Small intestine (tissue), 7 donors: ENCODE measurements at regions not wholly inside any gene's neighbourhood (a gene's known extent, or its start where the extent isn't known, plus 50 kb on each side); places are given as distances from the start of the nearest gene placed in this dataset.
A peak's percentile ranks its signal among the peaks of the same experiment; 100 is the strongest.

Source experiments
- DNase-seq, 2 donors: peaks; one replicate each; pipeline versions ENCODE4 v3.0.0 to v3.0.0-alpha.2; 2013
- FAIRE-seq: peaks from 2 replicates; lab custom pipeline; 2012; peaks lifted over from hg19 to GRCh38; lab: Jason Lieb, UNC
- H3K27ac ChIP-seq, 3 donors: one replicate each; pipeline ENCODE4 v1.5.1; 2013; ENCODE audit warnings: low read length in 2 of 3, mild to moderate bottlenecking in 2 of 3, control low read depth in 1 of 3, inconsistent platforms in 1 of 3, low read depth in 1 of 3, moderate library complexity in 1 of 3
- H3K27me3 ChIP-seq, 3 donors: one replicate each; pipeline ENCODE4 v1.6.1; 2013; ENCODE audit warnings: low read length in 3 of 3, inconsistent platforms in 1 of 3; ENCODE audit not compliant: control insufficient read depth in 3 of 3, insufficient read depth in 3 of 3
- H3K36me3 ChIP-seq, 3 donors: one replicate each; pipeline ENCODE4 v1.6.1; 2013; ENCODE audit warnings: low read length in 3 of 3, inconsistent platforms in 1 of 3, low read depth in 1 of 3, mild to moderate bottlenecking in 1 of 3, moderate library complexity in 1 of 3; ENCODE audit not compliant: control insufficient read depth in 3 of 3, insufficient read depth in 2 of 3
- H3K4me1 ChIP-seq, 3 donors: one replicate each; pipeline ENCODE4 v1.6.1; 2013; ENCODE audit warnings: low read length in 2 of 3, inconsistent platforms in 1 of 3, low read depth in 1 of 3, mild to moderate bottlenecking in 1 of 3, moderate library complexity in 1 of 3; ENCODE audit not compliant: control insufficient read depth in 3 of 3, insufficient read depth in 2 of 3
- H3K4me3 ChIP-seq, 3 donors: one replicate each; pipeline ENCODE4 v1.5.1; 2013; ENCODE audit warnings: low read length in 3 of 3, control low read depth in 1 of 3, inconsistent platforms in 1 of 3, low read depth in 1 of 3, mild to moderate bottlenecking in 1 of 3, moderate library complexity in 1 of 3
- H3K9me3 ChIP-seq, 2 donors: one replicate each; pipeline ENCODE4 v1.6.1; 2013; ENCODE audit warnings: low read depth in 1 of 2, low read length in 1 of 2; ENCODE audit not compliant: control insufficient read depth in 2 of 2, insufficient read depth in 1 of 2
- WGBS, 3 donors: extraction: QIAGEN DNeasy Blood & Tissue Kit; methylation state at CpG; one replicate each; pipeline ENCODE4 v1.1.7; 2013; 5-methylcytosine and 5-hydroxymethylcytosine counted together
- donor health status: healthy with polysubstance abuse.
- donor health status: control.
- donor health status: control.
- donor health status: Bipolar disorder and iron deficiency.
- donor health status: healthy.

GRCh38 chr12:30439201-30439600 is 256.5 kb downstream of the IPO8 start:
- WGBS, 3 donors = 73 to 81% (median 80%) methylated on average over 4 of the region's 4 CpGs
- Histone ChIP-seq H3K36me3 (no peaks in the 10 kb centered on the region), H3K9me3 (no peaks in the 10 kb centered on the region), H3K4me1 (no peaks in the 10 kb centered on the region), H3K27me3 (no peaks in the 10 kb centered on the region), H3K4me3 (no peak overlapping the region), H3K27ac (no peak overlapping the region)
- FAIRE-seq = no peak
- DNase-seq = no peak

GRCh38 chr12:30438601-30439041 is 257.0 kb downstream of the IPO8 start:
- Histone ChIP-seq H3K4me3 (no peak overlapping the region), H3K36me3 (no peaks in the 10 kb centered on the region), H3K27ac (no peak overlapping the region), H3K27me3 (no peaks in the 10 kb centered on the region), H3K4me1 (no peaks in the 10 kb centered on the region), H3K9me3 (no peaks in the 10 kb centered on the region)
- DNase-seq = no peak
- FAIRE-seq = no peak
- WGBS, 3 donors = 53 to 69% (median 55%) methylated on average over 1 of the region's 1 CpG

GRCh38 chr12:30437616-30438015 is 258.1 kb downstream of the IPO8 start:
- DNase-seq (no peak), FAIRE-seq (no peak)
- H3K4me1 ChIP-seq = no peaks in the 10 kb centered on the region
- no peak overlapping the region for H3K4me3 ChIP-seq
- H3K9me3 ChIP-seq = no peaks in the 10 kb centered on the region
- no peaks in the 10 kb centered on the region for H3K36me3 ChIP-seq
- H3K27ac ChIP-seq = peak overlapping the region in 1 of 3 donors; percentile 89
- H3K27me3 ChIP-seq = no peaks in the 10 kb centered on the region

GRCh38 chr12:30437044-30437443 is 258.6 kb downstream of the IPO8 start:
- Histone ChIP-seq H3K27me3 (no peaks in the 10 kb centered on the region), H3K4me1 (no peaks in the 10 kb centered on the region), H3K4me3 (no peak overlapping the region), H3K27ac (peak overlapping the region in 1 of 3 donors; percentile 89), H3K9me3 (no peaks in the 10 kb centered on the region), H3K36me3 (no peaks in the 10 kb centered on the region)
- no peak for DNase-seq
- no peak for FAIRE-seq
- WGBS, 3 donors = 45 to 53% (median 53%) methylated on average over 5 of the region's 5 CpGs

GRCh38 chr12:30428098-30428497 is 267.6 kb downstream of the IPO8 start:
- H3K27ac ChIP-seq = no peak overlapping the region
- no peak for FAIRE-seq

GRCh38 chr12:30427555-30427954 is 268.1 kb downstream of the IPO8 start:
- H3K27ac ChIP-seq = no peak overlapping the region
- no peak for DNase-seq
- no peak overlapping the region for H3K4me3 ChIP-seq
- no peaks in the 10 kb centered on the region for H3K36me3 ChIP-seq
- 48 to 65% (median 58%) methylated on average over 1 of the region's 1 CpG for WGBS, 3 donors
- H3K9me3 ChIP-seq = peaks cover 0 to 17% of the 10 kb centered on the region in 2 donors
- H3K27me3 ChIP-seq = no peaks in the 10 kb centered on the region
- no peak for FAIRE-seq
- no peaks in the 10 kb centered on the region for H3K4me1 ChIP-seq

More at GRCh38 chr12:30428098-30428497, 267.6 kb downstream of the IPO8 start:
- 9 to 30% (median 13%) methylated on average over 1 of the region's 1 CpG for WGBS, 3 donors
- no peaks in the 10 kb centered on the region for H3K27me3 ChIP-seq
- DNase-seq = no peak
- no peak overlapping the region for H3K4me3 ChIP-seq
- peaks cover 0 to 17% of the 10 kb centered on the region in 2 donors for H3K9me3 ChIP-seq
- no peaks in the 10 kb centered on the region for H3K4me1 ChIP-seq
- no peaks in the 10 kb centered on the region for H3K36me3 ChIP-seq

GRCh38 chr12:30425445-30425844 is 270.2 kb downstream of the IPO8 start:
- Histone ChIP-seq H3K9me3 (peaks cover 0 to 20% of the 10 kb centered on the region in 2 donors), H3K27ac (no peak overlapping the region), H3K4me1 (no peaks in the 10 kb centered on the region), H3K4me3 (no peak overlapping the region), H3K36me3 (no peaks in the 10 kb centered on the region), H3K27me3 (no peaks in the 10 kb centered on the region)
- WGBS, 3 donors = 72 to 81% (median 76%) methylated on average over 3 of the region's 3 CpGs
- FAIRE-seq (no peak), DNase-seq (no peak)

GRCh38 chr12:30423330-30423729 is 272.3 kb downstream of the IPO8 start:
- no peaks in the 10 kb centered on the region for H3K36me3 ChIP-seq
- H3K4me1 ChIP-seq = no peaks in the 10 kb centered on the region
- no peaks in the 10 kb centered on the region for H3K27me3 ChIP-seq
- H3K27ac ChIP-seq = no peak overlapping the region
- H3K4me3 ChIP-seq = no peak overlapping the region
- peaks cover 0 to 22% of the 10 kb centered on the region in 2 donors for H3K9me3 ChIP-seq
- no peak for DNase-seq
- WGBS, 3 donors = 80 to 84% (median 83%) methylated on average over 5 of the region's 5 CpGs
- FAIRE-seq = no peak

GRCh38 chr12:30422844-30423243 is 272.8 kb downstream of the IPO8 start:
- DNase-seq = no peak
- H3K4me1 ChIP-seq = no peaks in the 10 kb centered on the region
- no peaks in the 10 kb centered on the region for H3K36me3 ChIP-seq
- no peak for FAIRE-seq
- 83 to 88% (median 87%) methylated on average over 1 of the region's 1 CpG for WGBS, 3 donors
- no peak overlapping the region for H3K27ac ChIP-seq
- peaks cover 0 to 22% of the 10 kb centered on the region in 2 donors for H3K9me3 ChIP-seq
- no peaks in the 10 kb centered on the region for H3K27me3 ChIP-seq
- H3K4me3 ChIP-seq = no peak overlapping the region
